ENCODE measurements at regions not wholly inside any gene's neighbourhood (a gene's known extent, or its start where the extent isn't known, plus 50 kb on each side); places are given as distances from the start of the nearest gene placed in this dataset.

- no peak for TF ChIP-seq CTCF (IDR thresholded peaks at IDR 0.05)
- TF ChIP-seq POLR2A (IDR thresholded peaks at IDR 0.05): no peak
- peak in 1 of 2 donors; percentile 25 for TF ChIP-seq EP300 (IDR thresholded peaks at IDR 0.05)
Measured at GRCh38 chr1:71298633-71299032, 217.8 kb upstream of the ZRANB2 start.
